Colonic mucosa (tissue), 4 donors: ENCODE measurements at regions not wholly inside any gene's neighbourhood (a gene's known extent, or its start where the extent isn't known, plus 50 kb on each side); places are given as distances from the start of the nearest gene placed in this dataset.

Source experiments
- DNase-seq: peaks from one replicate; pipeline ENCODE4 v3.0.0-alpha.2; 2020
- H3K27ac ChIP-seq: fragments of 200-600 bp; one replicate; pipeline ENCODE4 v1.8.0; 2021
- H3K27me3 ChIP-seq: fragments of 200-600 bp; one replicate; pipeline ENCODE4 v1.8.0; 2021
- H3K36me3 ChIP-seq: fragments of 200-600 bp; one replicate; pipeline ENCODE4 v1.8.0; 2021
- H3K4me1 ChIP-seq: fragments of 200-600 bp; one replicate; pipeline ENCODE4 v1.8.0; 2021; ENCODE audit warnings: mild to moderate bottlenecking
- H3K4me3 ChIP-seq: fragments of 200-600 bp; one replicate; pipeline ENCODE4 v1.8.0; 2021
- H3K9ac ChIP-seq, 2 donors: one replicate each; pipeline ENCODE4 v1.7.0; 2013; ENCODE audit warnings: control low read depth in 2 of 2, low read depth in 2 of 2, low read length in 2 of 2
- H3K9me3 ChIP-seq: fragments of 200-600 bp; one replicate; pipeline ENCODE4 v1.8.0; 2021
- CTCF ChIP-seq: fragments of 200-600 bp; IDR thresholded peaks from one replicate; pipeline ENCODE4 v1.8.0; 2022; ENCODE audit warnings: antibody characterized with exemption, mild to moderate bottlenecking
- intact Hi-C: fragments of 100-400 bp; cut with DNase I; formaldehyde crosslinking; loops from one replicate; pipeline ENCODE4 v1.14.1; 2022
- donor health status: healthy.
- donor health status: DM: no; HTN: no; CAD: no.
- donor health status: DM: no; HTN: no; CAD: no.

- Histone ChIP-seq H3K36me3 (no peaks in the 10 kb centered on the region), H3K9me3 (no peaks in the 10 kb centered on the region), H3K9ac (no peak overlapping the region), H3K27ac (no peak overlapping the region), H3K27me3 (no peaks in the 10 kb centered on the region), H3K4me3 (no peak overlapping the region), H3K4me1 (no peaks in the 10 kb centered on the region)
- intact Hi-C loops, result no loop called here
- TF ChIP-seq CTCF, result no peak
- DNase-seq, result no peak
Measured at GRCh38 chr12:125461831-125462230, 396.6 kb downstream of the AACS start.

- Histone ChIP-seq H3K4me1 (no peaks in the 10 kb centered on the region), H3K27ac (no peak overlapping the region), H3K27me3 (no peaks in the 10 kb centered on the region), H3K4me3 (no peak overlapping the region), H3K9ac (no peak overlapping the region), H3K36me3 (no peaks in the 10 kb centered on the region), H3K9me3 (no peaks in the 10 kb centered on the region)
- intact Hi-C loops, result no loop called here
- no peak for DNase-seq
- TF ChIP-seq CTCF, result no peak
Measured at GRCh38 chr12:125463386-125463785, 398.2 kb downstream of the AACS start.

- no peak for TF ChIP-seq CTCF
- Histone ChIP-seq H3K9me3 (no peaks in the 10 kb centered on the region), H3K27ac (no peak overlapping the region), H3K4me3 (no peak overlapping the region), H3K9ac (no peak overlapping the region), H3K36me3 (no peaks in the 10 kb centered on the region), H3K27me3 (no peaks in the 10 kb centered on the region), H3K4me1 (no peaks in the 10 kb centered on the region)
- DNase-seq, result no peak
- intact Hi-C loops, result no loop called here
Measured at GRCh38 chr12:125467363-125467762, 402.1 kb downstream of the AACS start.

- no peak overlapping the region for H3K27ac ChIP-seq
- no peaks in the 10 kb centered on the region for H3K9me3 ChIP-seq
- intact Hi-C loops, result no loop called here
- no peaks in the 10 kb centered on the region for H3K27me3 ChIP-seq
- no peak for DNase-seq
- no peaks in the 10 kb centered on the region for H3K36me3 ChIP-seq
- H3K4me1 ChIP-seq, result no peaks in the 10 kb centered on the region
- TF ChIP-seq CTCF, result no peak
- H3K9ac ChIP-seq, result no peak overlapping the region
- no peak overlapping the region for H3K4me3 ChIP-seq
Measured at GRCh38 chr12:125469683-125470082, 404.4 kb downstream of the AACS start.

GRCh38 chr12:125470838-125471783 lies 405.9 kb downstream of the AACS start:
- H3K9ac ChIP-seq, result no peak overlapping the region
- no peaks in the 10 kb centered on the region for H3K4me1 ChIP-seq
- H3K9me3 ChIP-seq, result no peaks in the 10 kb centered on the region
- H3K36me3 ChIP-seq, result no peaks in the 10 kb centered on the region
- H3K4me3 ChIP-seq, result no peak overlapping the region
- no peak for DNase-seq
- TF ChIP-seq CTCF, result no peak
- H3K27ac ChIP-seq, result no peak overlapping the region
- H3K27me3 ChIP-seq, result no peaks in the 10 kb centered on the region
- intact Hi-C loops, result no loop called here
